NCI-H1930 (cell line): ENCODE measurements at regions not wholly inside any gene's neighbourhood (a gene's known extent, or its start where the extent isn't known, plus 50 kb on each side); places are given as distances from the start of the nearest gene placed in this dataset.

ENCODE experiments used
- DNase-seq, 2 experiments: peaks; one replicate each; lab custom pipeline; 2025; lab: John Stamatoyannopoulos, UW

DNA sequence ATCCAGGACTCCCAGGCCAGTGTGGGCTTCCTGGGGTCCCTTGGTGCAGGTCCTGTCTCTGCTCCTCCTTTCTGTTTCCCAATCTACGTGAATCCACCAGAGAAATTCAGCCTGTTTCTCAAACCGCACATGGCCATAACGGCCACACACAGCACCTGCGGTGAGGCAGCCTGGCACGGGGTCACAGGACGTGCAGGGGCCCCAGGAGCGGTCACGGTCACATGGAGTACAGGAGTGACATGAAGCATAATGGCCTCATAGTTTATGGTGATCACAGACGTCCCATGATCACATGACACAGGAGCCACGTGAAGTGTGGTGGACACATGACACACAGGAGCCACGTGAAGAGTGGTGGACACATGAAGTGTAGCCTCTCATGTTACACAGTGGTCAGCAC lies 248.5 kb upstream of the IRX4 start:
- DNase-seq, result no peak

DNA sequence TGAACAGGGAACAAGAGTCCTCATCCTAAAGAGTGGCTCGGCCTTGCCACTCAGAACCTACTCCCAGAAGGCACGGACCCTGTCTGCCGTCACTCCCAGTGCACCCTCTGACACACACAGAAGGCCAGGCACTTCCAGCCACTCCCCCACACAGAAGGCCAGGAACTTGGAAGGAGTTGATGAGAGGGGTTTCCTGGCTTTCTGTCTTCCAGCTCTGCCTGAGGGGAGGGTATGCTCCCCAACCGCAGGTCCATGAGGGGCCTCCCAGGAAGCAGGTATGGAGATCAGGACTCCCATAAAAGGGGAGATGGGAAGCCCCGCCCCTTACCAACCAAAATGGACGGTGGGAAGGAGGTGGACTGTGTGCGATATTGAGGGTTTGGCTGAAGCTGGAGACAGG lies 247.6 kb upstream of the IRX4 start:
- no peak for DNase-seq

DNA sequence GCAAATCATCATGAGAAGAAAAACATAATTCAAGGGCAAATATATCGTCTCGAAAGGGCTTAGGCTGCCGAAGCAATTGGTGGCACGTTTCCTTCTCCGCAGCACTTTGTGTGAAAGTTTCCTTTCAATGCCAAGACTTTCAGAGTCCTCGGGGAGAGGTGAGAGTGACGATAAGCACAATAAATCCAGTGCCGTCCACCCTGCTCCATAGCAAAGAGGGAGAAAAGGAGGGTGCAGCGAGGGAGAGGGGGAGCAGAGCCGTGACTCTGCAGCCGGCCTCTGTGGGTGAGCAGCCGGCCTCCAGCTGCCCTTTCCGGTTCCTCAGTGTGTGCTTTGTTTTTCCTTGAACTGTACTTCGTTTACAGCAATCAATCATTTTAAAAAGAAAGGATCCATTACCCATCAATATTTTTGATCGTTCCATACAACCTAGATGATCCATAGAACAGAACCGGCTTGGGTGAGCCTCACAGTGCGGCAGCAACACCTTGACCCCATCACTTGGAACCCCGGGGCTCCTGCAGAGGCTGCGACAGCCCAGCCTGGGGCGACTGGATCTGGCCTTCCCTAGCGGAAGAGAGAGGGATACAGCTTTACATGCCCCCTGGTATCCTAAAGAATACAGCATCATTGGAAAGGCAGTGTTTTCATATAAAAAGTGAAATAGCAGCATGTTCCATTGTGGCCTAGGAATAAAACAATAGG lies 247.0 kb upstream of the IRX4 start:
- no peak for DNase-seq

DNA sequence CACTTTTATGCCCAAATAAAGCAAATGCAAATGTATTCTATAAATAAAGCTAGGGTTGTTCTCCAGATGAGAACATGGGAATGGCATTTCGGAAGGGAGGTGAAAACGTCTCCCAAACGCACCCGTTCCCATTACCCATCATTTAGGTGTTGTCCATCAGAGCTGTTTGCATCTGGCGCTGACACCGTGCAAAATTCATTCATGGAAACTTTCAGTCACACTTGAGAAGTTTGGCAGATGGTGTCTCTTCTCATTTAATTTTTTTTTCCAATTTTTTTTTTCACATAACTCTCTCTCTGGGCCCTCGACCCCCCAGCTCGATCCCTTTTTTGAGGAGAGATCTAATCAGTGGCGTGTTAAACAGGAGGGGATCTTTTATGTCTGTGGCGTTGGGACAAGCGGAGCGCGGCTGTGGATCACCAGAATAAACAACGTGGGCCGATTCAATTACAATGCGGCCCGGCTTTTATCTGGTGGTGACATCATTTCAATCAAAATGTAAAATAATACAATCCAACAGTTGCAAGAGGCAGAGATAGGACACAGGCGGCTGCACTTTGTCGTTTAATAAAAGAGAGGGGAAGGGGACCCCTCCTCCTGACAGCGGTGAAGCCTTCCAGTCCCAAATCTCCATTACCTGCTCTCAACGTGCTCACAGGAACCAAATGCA lies 246.1 kb upstream of the IRX4 start:
- no peak for DNase-seq

DNA sequence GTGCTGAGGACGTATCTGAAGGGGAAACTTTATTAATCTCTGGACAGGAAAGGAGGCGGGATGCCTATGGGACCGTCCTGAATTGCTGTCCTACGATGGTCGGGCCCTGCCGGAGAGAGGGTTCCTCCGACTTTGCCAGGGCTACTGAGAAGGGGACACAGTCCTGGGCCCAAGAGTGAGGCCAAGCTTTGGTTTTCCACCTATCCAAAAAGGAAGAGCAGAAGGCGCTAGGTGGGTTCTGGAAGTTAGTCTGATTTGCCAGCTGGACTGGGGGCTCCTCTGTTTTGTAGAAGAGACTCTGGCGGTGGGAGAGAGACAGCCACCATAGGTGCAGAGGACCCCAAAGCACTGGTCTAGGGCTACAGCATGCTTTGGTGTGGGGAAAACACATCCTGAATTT lies 243.8 kb upstream of the IRX4 start:
- no peak for DNase-seq

DNA sequence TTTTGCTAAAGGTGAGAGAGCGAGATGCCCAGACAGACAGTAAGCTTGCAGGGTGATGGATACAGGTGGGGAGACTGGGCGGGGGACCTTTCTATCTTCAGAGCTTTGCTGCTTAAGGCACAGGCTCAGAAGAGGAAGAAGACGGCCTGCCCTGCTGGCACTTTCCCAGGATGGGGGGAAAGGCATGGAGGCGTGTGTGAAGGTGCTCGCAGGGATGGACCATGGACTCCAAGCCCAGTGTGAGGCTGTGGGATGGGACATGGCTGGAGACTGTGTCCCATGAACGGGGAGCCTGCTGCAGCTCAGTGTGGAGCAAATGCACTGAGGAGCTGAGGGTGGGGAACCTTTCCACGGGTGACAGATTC lies 243.2 kb upstream of the IRX4 start:
- no peak for DNase-seq

DNA sequence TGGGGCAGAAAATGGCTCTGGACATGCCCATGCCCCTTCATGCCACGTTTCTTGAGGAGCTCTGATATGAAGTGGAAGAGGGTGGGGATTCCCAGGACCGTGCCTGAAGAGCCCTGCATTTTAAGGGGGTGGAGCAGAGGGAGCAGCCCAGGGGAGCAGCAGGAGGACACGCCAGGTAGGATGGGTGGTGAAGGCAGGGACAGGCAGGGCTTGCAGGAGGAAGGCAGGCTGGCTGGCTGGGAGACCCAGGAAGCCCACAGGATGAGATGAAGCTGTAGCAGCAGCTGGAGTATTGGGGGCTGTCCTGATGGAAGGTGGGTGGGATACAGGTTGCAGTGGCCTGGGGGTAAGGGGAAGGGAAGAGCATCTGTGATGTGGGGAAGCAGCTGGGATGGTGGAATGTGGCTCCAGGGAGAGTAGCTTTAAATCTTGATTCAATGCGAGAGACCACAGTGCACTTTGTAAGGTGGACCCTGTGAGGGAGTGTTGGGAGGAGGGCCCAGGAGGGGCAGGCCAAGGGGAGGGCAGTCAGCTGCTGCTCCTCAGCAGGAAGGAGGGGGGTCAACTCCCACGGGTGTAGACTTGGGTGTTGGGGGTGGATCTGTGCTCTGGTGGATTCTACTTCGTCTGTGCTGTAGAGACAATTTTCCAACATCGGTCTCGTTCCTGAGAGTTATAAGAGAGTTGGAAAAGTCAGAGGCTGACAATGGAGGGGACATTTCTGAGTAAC lies 242.6 kb upstream of the IRX4 start:
- no peak for DNase-seq

DNA sequence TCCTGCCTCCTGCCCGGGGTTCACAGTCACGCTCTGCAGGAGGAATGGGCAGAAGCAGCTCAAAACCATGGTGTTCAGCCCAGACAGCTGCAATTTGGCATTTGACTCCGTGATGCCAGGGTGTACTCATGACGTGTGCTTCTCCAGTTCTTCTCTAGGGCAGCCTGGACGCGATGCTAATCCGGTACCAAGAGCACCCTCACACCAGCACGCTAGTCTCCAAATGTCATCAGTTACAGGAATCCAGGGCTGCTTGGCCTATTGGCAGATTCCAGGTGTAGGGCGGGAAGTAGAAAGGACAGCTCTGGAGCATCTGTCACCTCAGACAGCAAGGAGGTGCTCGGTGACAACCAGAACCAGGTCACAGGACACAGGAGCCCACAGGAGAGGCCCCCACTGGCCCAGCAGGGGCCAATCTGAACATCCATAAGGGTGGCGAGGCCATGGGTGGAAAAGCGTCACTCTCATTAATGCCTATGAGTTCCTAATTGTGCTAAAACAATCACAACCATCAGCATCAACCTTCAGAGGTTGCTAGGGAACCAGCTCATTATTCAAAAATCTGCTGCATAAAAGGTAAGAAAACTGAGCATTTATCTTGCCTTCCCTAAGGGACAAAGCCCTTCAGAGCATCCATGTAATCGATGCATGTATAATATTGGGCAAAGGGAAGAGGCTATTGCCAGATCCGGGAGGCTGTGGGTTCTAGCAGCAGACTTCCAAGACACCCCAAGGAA lies 241.9 kb upstream of the IRX4 start:
- no peak for DNase-seq

DNA sequence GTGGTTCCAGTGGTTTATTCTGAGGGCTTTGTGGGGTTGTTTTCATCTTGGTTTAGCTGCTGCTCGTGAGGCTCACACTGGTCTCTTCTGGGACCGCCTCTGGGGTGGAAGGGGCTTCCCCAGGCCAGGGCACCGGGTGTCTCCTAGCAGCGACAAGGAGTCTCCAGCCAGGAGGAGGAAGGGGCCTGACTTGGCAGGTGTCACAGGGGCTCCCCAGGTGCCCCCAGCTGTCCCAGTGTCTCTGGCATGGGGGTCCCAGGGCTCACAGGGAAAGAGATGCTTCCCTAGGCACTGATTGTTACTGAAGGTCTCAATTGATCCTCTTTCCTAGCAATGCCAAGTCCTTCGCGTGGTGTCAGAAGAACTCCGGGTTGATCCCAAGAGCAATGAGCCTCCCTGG lies 241.1 kb upstream of the IRX4 start:
- DNase-seq, result no peak

DNA sequence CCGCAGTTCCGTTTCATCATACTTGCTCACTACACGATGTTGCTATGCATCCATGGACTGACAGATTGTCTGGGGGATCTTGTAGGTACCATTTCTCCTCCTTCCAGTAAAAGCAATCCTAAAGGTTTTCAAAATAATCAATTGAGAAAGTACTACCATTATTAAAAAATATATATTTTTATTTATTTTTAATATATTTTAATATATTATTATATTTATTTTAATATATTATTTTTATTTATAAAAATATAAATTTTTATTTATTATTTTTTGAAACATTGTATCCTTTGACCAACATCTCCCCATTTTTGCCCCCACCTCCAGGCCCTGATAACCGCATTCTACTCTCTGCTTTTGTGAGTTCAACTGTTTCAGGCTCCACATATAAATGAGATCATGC lies 237.6 kb upstream of the IRX4 start:
- DNase-seq, result no peak

DNA sequence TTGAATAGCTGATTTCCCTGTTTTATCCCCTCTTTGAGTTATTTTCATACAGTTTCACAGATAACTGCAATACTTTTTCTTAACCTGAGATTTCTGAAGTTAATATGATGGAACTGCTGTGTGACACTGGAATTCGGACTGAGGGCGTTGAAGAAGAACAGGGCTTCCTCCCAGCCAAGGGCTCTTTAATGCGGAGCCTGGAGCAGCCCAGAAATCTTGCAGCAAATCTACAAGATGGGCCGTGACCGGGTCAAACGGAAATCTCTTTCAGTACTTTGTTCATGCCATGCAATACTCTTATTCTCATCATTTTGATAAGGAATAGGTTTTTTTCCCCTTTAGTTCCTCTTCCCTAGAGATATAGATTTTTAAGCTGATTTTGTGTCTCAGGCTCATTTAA lies 236.8 kb upstream of the IRX4 start:
- DNase-seq, result no peak

DNA sequence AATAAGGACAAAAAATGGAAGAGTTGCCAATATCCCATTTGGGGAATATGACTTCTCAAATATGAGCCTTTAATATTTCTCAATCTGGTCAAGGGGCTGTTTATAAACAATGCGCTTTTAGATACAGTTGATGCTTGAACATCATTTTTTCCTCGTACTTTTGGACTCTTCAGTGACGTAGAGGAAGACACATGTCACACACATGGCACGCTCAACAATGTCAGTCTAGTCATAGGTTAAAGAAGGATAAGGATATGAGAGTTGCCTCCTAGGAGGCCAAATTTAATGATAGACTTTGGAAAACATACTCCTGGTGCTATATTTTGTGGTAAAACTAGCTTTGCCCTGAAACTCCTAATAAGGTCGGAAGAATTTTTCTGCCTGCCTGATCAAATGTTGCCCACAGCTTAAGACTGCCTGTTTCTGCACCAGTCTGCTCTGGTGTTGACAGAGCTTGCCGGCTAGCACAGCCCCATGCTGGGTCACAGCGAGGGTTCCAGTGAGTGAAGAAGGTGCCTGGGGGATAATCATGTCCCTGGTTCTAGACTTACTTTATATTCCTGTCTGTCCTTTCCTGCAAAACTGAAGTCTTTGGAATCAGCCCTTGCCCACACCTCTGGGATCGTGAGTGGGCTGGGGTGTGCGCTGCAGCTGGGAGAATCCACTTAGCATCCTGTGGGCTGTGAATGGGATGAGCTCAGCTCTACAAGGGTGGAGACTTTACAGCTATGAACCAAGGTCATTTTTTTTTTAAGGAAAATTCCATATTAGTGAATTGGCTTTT lies 230.8 kb upstream of the IRX4 start:
- DNase-seq, result no peak

DNA sequence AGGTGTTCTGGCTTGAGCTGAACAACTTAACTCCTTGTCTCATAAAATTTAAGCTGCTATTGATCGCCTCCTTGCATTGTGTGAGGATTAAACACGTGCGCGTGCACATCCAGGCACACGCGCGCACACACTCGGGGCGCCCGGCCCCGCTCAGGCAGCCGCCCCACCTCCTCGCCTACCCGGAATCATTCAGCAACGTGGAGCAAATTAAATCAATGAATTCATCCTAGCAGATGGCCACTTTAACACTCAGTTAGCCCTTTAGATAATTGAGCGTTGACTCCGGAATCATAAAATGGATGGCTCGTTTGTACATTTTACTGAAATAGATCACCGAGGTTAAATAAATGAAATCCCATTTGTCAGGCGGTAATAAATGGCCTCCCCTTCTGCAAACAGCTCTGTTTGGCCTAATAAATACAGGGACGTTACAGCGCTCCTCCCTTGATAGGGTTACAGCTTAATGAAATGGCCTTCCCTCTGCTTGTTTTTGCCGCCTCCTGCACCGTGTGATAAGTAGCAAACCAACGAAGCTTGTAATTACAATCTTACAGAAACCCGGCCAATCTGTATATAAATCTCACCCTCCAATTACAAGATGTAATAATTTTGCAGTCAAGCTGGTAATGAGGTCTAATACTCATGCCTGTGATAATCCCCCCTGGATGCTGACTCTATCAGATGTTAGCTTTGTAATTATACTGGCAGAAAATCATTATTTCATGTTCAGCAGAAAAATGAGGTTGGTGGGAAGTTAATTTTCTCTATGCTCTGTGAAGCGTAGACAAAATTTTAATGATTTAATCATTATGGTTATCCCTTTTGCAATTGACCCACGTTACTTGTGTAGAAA lies 229.7 kb upstream of the IRX4 start:
- peak; percentile 29 to 68 for DNase-seq

DNA sequence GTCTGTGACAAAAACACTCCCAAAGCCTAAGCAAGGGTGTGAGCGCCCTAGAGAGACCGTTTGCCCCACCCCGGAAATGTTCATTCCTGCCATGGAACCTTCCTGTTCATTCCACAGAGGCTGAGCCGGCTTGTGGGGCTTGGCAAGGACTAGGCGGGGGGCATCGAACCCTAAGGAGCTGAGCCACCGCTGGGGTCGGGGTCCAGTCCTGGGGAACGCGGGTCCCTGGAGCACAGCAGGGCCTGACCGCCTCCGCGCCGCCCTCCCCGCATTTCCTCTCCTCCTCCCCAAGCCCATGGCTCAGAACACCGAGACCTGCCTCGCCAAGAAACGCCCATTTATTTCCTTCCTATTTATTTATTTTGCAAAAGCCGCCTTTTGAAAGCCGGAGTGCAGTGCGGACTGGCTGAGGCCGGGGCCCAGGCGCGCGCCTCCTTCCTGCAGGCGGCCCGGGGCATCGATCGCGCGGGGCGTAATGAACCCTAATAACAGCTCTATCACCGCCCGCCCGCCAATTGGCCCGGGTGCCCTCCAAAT lies 228.9 kb upstream of the IRX4 start:
- no peak for DNase-seq

DNA sequence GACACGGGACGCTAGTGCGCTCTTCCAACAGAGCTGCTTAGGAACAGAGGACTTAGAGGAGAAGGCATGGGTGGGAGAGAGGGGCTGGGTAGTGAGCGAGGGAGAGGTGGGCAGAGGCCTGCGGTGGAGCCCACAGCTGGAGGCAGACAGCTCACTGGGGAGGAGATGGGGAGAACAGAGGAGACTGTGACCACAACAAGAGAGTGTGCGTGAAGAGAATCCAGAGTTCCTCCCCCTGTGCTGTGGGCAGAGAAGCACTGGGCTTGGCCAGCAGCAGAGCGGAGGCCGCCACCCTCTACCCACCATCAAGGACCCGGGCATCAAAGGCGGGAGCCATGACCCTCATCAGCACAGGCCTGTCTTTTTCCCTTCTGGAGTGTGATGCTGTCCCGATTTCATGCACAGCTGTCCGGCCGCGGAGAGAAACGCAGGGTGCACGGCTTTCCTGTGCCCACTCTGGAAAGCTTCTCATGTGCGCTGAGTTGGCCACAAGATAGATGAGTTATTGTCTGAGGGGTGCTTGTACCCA lies 228.3 kb upstream of the IRX4 start:
- no peak for DNase-seq

DNA sequence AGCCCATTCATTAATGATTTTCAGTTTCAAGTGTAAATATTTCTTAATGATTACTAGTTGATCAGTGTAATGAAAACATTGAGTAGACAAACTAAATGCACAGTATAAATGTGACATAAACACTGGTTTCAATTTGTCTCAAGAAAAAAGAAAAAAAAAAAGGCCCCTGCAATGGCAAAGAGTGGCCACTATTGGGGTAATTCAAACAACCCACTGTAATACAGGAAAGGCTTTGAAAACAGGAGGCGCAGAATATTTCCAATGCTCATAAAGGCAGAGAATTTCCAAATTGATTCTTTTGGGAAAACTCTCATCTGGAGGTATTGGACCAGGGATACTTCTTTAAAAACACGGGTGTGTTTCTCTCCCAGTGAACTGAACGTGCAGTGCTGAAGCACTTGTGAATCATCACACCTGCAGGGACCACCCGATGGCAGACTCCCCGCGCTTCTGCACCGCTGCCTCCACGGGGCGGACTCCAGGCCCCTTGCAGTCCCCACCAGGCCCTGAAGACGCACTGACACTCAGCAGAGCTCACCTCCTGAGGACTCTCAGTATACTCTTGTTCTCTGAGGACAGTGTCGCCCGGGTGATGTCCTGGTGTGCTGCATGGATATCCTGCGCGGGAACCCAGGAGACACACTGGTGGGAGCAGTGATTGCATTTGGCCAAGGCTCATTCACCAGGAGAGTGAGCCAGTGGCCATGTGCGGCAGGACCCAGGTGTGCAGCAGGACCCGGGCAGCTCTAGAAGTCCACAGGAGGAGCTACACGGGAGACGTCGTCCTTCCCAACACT lies 227.6 kb upstream of the IRX4 start:
- DNase-seq, result no peak

DNA sequence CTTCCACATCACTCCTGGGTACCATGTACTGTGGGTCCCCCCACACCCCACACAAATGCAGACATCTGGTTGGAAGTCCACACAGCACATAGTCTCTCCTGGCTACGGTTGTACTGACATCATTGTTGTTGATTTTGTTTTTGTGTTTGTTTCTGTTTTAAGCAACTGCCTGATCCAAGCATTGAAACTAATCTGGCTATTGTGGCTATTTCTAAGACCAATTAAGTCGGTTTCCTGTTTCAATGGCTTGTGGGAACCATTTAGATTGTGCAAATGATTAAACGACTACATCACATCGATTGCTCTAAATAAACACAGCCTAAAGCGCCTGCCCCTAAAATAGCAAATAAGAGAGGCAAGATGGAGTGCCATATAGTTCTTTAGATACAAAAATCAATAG lies 226.8 kb upstream of the IRX4 start:
- no peak for DNase-seq

DNA sequence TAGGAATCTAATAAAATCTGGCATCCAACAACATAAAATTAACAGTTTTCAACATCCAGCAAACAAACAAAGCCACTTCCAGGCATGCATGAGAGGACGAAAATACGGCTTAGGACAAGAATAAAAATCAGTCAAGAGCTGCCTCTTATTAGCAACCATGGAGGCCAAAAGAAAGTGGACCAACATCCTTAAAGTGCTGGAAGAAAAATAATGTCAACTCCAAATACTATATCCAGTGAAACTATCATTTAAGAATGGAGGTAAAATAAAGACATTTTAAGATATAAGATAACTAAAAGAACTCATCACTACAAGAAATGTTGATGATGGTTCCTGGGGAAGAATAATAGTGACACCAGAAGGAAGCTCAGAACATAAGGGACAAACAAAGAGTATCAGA lies 224.0 kb upstream of the IRX4 start:
- no peak for DNase-seq

DNA sequence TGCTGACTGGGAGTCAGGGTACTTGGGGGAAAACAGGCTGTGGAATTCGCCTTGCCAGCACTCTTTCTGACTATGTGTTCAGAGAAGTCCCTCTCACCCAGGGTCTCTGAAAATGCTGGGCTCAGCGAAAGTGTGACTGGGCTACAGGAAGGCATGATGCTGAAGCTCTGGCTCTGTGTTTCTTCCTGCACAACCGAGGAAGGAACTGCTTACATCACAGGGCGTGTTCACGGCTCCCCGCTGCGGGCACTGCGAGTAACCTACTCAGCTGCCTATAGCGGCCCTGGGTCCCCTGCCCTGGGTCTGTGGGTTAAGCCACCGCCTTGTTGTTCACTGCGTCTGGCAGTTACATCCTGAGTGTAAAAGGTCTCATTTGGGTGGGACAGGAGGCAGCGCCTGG lies 222.4 kb upstream of the IRX4 start:
- DNase-seq, result no peak

DNA sequence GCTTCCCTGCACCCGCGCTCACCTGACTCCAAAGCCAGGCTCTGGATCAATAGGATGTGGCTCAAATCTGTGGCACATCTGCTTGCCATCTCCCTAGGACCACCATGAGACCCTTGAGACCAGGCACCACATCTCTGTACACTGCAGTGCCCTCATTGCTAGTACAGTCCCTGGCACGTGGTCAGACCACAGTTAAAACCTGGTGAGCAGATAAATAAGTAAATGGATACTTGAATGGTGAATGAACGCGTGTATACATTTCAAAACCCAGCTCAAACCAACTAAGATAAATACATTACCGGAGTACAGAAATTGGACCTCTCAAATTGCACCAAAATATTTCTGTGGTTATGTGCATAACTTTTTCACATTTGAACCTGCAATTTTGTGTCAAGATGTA lies 221.2 kb upstream of the IRX4 start:
- peak in 1 of 2 experiments; percentile 35 for DNase-seq
